T-helper 1 cell treated with Interleukin-12 subunit alpha and Interleukin-12 subunit beta and Interleukin-4 antibody, amounts not matched to agents 30 μg/mL and 1 μg/mL, for 36 hours (primary cell): ENCODE measurements at regions not wholly inside any gene's neighbourhood (a gene's known extent, or its start where the extent isn't known, plus 50 kb on each side); places are given as distances from the start of the nearest gene placed in this dataset.
"Not testable (repeated sequence)": the region's sequence is repeated elsewhere in the genome, so short reads cannot be mapped to it uniquely, and the experiment has no call there.

Source experiments
- H3K27ac Mint-ChIP-seq: one replicate; pipeline ENCODE4 v1.8.0; 2021; ENCODE audit warnings: mild to moderate bottlenecking, mixed read lengths
- H3K27me3 Mint-ChIP-seq: one replicate; pipeline ENCODE4 v1.8.0; 2021; ENCODE audit warnings: low read depth, mixed read lengths
- H3K36me3 Mint-ChIP-seq: one replicate; pipeline ENCODE4 v1.8.0; 2021; ENCODE audit warnings: low read depth, mixed read lengths
- H3K4me1 Mint-ChIP-seq: one replicate; pipeline ENCODE4 v1.8.0; 2021; ENCODE audit warnings: low read depth, mixed read lengths
- H3K4me3 Mint-ChIP-seq: one replicate; pipeline ENCODE4 v1.8.0; 2021; ENCODE audit warnings: mild to moderate bottlenecking, moderate library complexity, mixed read lengths
- H3K9me3 Mint-ChIP-seq: one replicate; pipeline ENCODE4 v1.8.0; 2021; ENCODE audit warnings: mixed read lengths

GRCh38 chr1:89436856-89437255, 73.0 kb downstream of the GBP6 start:
- H3K36me3 Mint-ChIP-seq: peaks cover 6% of the 10 kb centered on the region
- no peak overlapping the region for H3K27ac Mint-ChIP-seq
- H3K27me3 Mint-ChIP-seq: peaks cover 9% of the 10 kb centered on the region
- no peak overlapping the region for H3K4me3 Mint-ChIP-seq
- peaks cover 3% of the 10 kb centered on the region for H3K4me1 Mint-ChIP-seq
- peaks cover 20% of the 10 kb centered on the region for H3K9me3 Mint-ChIP-seq

- not testable (repeated sequence) for H3K4me3 Mint-ChIP-seq, H3K27ac Mint-ChIP-seq, H3K36me3 Mint-ChIP-seq, H3K4me1 Mint-ChIP-seq
- Mint-ChIP-seq H3K9me3 (peaks cover 21% of the 10 kb centered on the region), H3K27me3 (peaks cover 13% of the 10 kb centered on the region)
Measured at GRCh38 chr1:89438301-89438700, 74.4 kb downstream of the GBP6 start.

GRCh38 chr1:89440911-89441310, 77.1 kb downstream of the GBP6 start:
- peaks cover 24% of the 10 kb centered on the region for H3K9me3 Mint-ChIP-seq

GRCh38 chr1:89444791-89445190, 79.8 kb upstream of the LRRC8B start:
- Mint-ChIP-seq H3K4me3 (no peak overlapping the region), H3K27me3 (peaks cover 24% of the 10 kb centered on the region), H3K9me3 (peaks cover 12% of the 10 kb centered on the region), H3K36me3 (peaks cover 2% of the 10 kb centered on the region), H3K27ac (no peak overlapping the region), H3K4me1 (peaks cover under 1% of the 10 kb centered on the region)

More at GRCh38 chr1:89440911-89441310, 77.1 kb downstream of the GBP6 start:
- Mint-ChIP-seq H3K27ac (no peak overlapping the region), H3K27me3 (peaks cover 17% of the 10 kb centered on the region), H3K4me3 (no peak overlapping the region), H3K4me1 (no peaks in the 10 kb centered on the region), H3K36me3 (peaks cover 6% of the 10 kb centered on the region)

GRCh38 chr1:89451011-89451410, 73.6 kb upstream of the LRRC8B start:
- H3K4me1 Mint-ChIP-seq: peaks cover 11% of the 10 kb centered on the region
- H3K4me3 Mint-ChIP-seq: peak overlapping the region; percentile 61
- peaks cover 18% of the 10 kb centered on the region for H3K27me3 Mint-ChIP-seq
- H3K36me3 Mint-ChIP-seq: peaks cover 2% of the 10 kb centered on the region
- H3K27ac Mint-ChIP-seq: peak overlapping the region; percentile 61
- H3K9me3 Mint-ChIP-seq: no peaks in the 10 kb centered on the region

- Mint-ChIP-seq H3K36me3 (no peaks in the 10 kb centered on the region), H3K27ac (no peak overlapping the region), H3K4me1 (peaks cover 11% of the 10 kb centered on the region), H3K9me3 (no peaks in the 10 kb centered on the region), H3K4me3 (no peak overlapping the region), H3K27me3 (peaks cover 25% of the 10 kb centered on the region)
Measured at GRCh38 chr1:89453123-89453972, 71.3 kb upstream of the LRRC8B start.

- H3K4me1 Mint-ChIP-seq: peaks cover 12% of the 10 kb centered on the region
- H3K36me3 Mint-ChIP-seq: no peaks in the 10 kb centered on the region
- H3K27me3 Mint-ChIP-seq: peaks cover 34% of the 10 kb centered on the region
- H3K9me3 Mint-ChIP-seq: no peaks in the 10 kb centered on the region
- no peak overlapping the region for H3K27ac Mint-ChIP-seq
- no peak overlapping the region for H3K4me3 Mint-ChIP-seq
Measured at GRCh38 chr1:89454845-89455521, 69.6 kb upstream of the LRRC8B start.

- Mint-ChIP-seq H3K9me3 (no peaks in the 10 kb centered on the region), H3K36me3 (no peaks in the 10 kb centered on the region), H3K4me3 (no peak overlapping the region), H3K27me3 (peaks cover 52% of the 10 kb centered on the region), H3K27ac (no peak overlapping the region), H3K4me1 (peaks cover 14% of the 10 kb centered on the region)
Measured at GRCh38 chr1:89457046-89457445, 67.6 kb upstream of the LRRC8B start.

GRCh38 chr1:89459081-89459480, 65.5 kb upstream of the LRRC8B start:
- Mint-ChIP-seq H3K9me3 (no peaks in the 10 kb centered on the region), H3K27ac (no peak overlapping the region), H3K36me3 (no peaks in the 10 kb centered on the region), H3K27me3 (peaks cover 64% of the 10 kb centered on the region), H3K4me3 (no peak overlapping the region), H3K4me1 (peaks cover 21% of the 10 kb centered on the region)

GRCh38 chr1:89460325-89460724, 64.3 kb upstream of the LRRC8B start:
- H3K36me3 Mint-ChIP-seq: no peaks in the 10 kb centered on the region
- H3K4me1 Mint-ChIP-seq: peaks cover 29% of the 10 kb centered on the region
- no peak overlapping the region for H3K4me3 Mint-ChIP-seq
- no peaks in the 10 kb centered on the region for H3K9me3 Mint-ChIP-seq
- peaks cover 75% of the 10 kb centered on the region for H3K27me3 Mint-ChIP-seq
- no peak overlapping the region for H3K27ac Mint-ChIP-seq

- no peak overlapping the region for H3K4me3 Mint-ChIP-seq
- H3K4me1 Mint-ChIP-seq: peaks cover 34% of the 10 kb centered on the region
- H3K27ac Mint-ChIP-seq: no peak overlapping the region
- no peaks in the 10 kb centered on the region for H3K9me3 Mint-ChIP-seq
- no peaks in the 10 kb centered on the region for H3K36me3 Mint-ChIP-seq
- peaks cover 77% of the 10 kb centered on the region for H3K27me3 Mint-ChIP-seq
Measured at GRCh38 chr1:89462250-89462649, 62.4 kb upstream of the LRRC8B start.

- peaks cover 77% of the 10 kb centered on the region for H3K27me3 Mint-ChIP-seq
- H3K4me3 Mint-ChIP-seq: no peak overlapping the region
- H3K4me1 Mint-ChIP-seq: peaks cover 34% of the 10 kb centered on the region
- H3K36me3 Mint-ChIP-seq: no peaks in the 10 kb centered on the region
- H3K9me3 Mint-ChIP-seq: no peaks in the 10 kb centered on the region
- no peak overlapping the region for H3K27ac Mint-ChIP-seq
Measured at GRCh38 chr1:89464008-89464407, 60.6 kb upstream of the LRRC8B start.

GRCh38 chr1:89465201-89465600, 59.4 kb upstream of the LRRC8B start:
- H3K9me3 Mint-ChIP-seq: no peaks in the 10 kb centered on the region
- H3K27ac Mint-ChIP-seq: no peak overlapping the region
- no peaks in the 10 kb centered on the region for H3K36me3 Mint-ChIP-seq
- peaks cover 80% of the 10 kb centered on the region for H3K27me3 Mint-ChIP-seq
- H3K4me3 Mint-ChIP-seq: no peak overlapping the region
- H3K4me1 Mint-ChIP-seq: peaks cover 30% of the 10 kb centered on the region

- Mint-ChIP-seq H3K27me3 (peaks cover 77% of the 10 kb centered on the region), H3K9me3 (no peaks in the 10 kb centered on the region), H3K36me3 (no peaks in the 10 kb centered on the region), H3K4me3 (no peak overlapping the region), H3K4me1 (peaks cover 24% of the 10 kb centered on the region), H3K27ac (peak overlapping the region; percentile 10)
Measured at GRCh38 chr1:89466307-89466930, 58.2 kb upstream of the LRRC8B start.

- Mint-ChIP-seq H3K27ac (no peak overlapping the region), H3K4me1 (no peaks in the 10 kb centered on the region), H3K36me3 (peaks cover 8% of the 10 kb centered on the region), H3K4me3 (no peak overlapping the region), H3K27me3 (peaks cover 69% of the 10 kb centered on the region), H3K9me3 (peaks cover 22% of the 10 kb centered on the region)
Measured at GRCh38 chr1:89472253-89472652, 52.4 kb upstream of the LRRC8B start.
